CD14-positive monocyte (primary cell): ENCODE measurements at regions not wholly inside any gene's neighbourhood (a gene's known extent, or its start where the extent isn't known, plus 50 kb on each side); places are given as distances from the start of the nearest gene placed in this dataset.

Experiments
- DNase-seq, 3 donors: peaks; one replicate each; pipeline ENCODE4 v3.0.0-alpha.2; 2011 to 2022
- H2AFZ ChIP-seq: 2 replicates; pipeline ENCODE4 v1.6.0; 2012; ENCODE audit warnings: mild to moderate bottlenecking, low read depth, low read length, inconsistent platforms; ENCODE audit not compliant: insufficient read depth, poor library complexity, severe bottlenecking
- H3K27ac ChIP-seq, 2 donors: 1 replicate in 1 of 2; 2 replicates in 1 of 2; pipeline ENCODE4 v1.5.1; 2012 to 2013; ENCODE audit warnings: low read length in 2 of 2, control low read depth in 1 of 2, inconsistent platforms in 1 of 2, low read depth in 1 of 2, mild to moderate bottlenecking in 1 of 2
- H3K27me3 ChIP-seq, 2 donors: one replicate each; pipeline versions ENCODE4 v1.6.0 to v1.6.1; 2011 to 2013; ENCODE audit warnings: low read length in 2 of 2; ENCODE audit not compliant: control insufficient read depth in 2 of 2, insufficient read depth in 2 of 2
- H3K36me3 ChIP-seq, 2 donors: replicated peaks in 1 of 2; 1 replicate in 1 of 2; 2 replicates in 1 of 2; pipeline versions ENCODE4 v1.5.1 to v1.6.1; 2012 to 2013; ENCODE audit warnings: low read length in 2 of 2, control low read depth in 1 of 2, inconsistent platforms in 1 of 2, mild to moderate bottlenecking in 1 of 2; ENCODE audit not compliant: insufficient read depth in 2 of 2, control insufficient read depth in 1 of 2
- H3K4me1 ChIP-seq, 2 donors: 1 replicate in 1 of 2; 2 replicates in 1 of 2; pipeline versions ENCODE4 v1.5.1 to v1.6.1; 2012 to 2013; ENCODE audit warnings: low read length in 2 of 2, control low read depth in 1 of 2, inconsistent platforms in 1 of 2, mild to moderate bottlenecking in 1 of 2, moderate library complexity in 1 of 2; ENCODE audit not compliant: insufficient read depth in 2 of 2, control insufficient read depth in 1 of 2
- H3K4me2 ChIP-seq: replicated peaks from 2 replicates; pipeline ENCODE3; 2012; ENCODE audit warnings: low read length, moderate library complexity, mild to moderate bottlenecking; ENCODE audit not compliant: poor library complexity, severe bottlenecking; ENCODE audit errors: extremely low read depth
- H3K4me3 ChIP-seq, 3 experiments: fragments of 200-600 bp in 1 of 3; sonication (generic) in 1 of 3; replicated peaks in 1 of 3; 1 replicate in 2 of 3; 2 replicates in 1 of 3; pipeline ENCODE4 v1.5.1; 2011 to 2013; ENCODE audit warnings: low read length in 3 of 3, mild to moderate bottlenecking in 3 of 3, control low read depth in 2 of 3, low read depth in 2 of 3, inconsistent platforms in 1 of 3, moderate library complexity in 1 of 3
- H3K79me2 ChIP-seq: 2 replicates; pipeline ENCODE4 v1.6.0; 2012; ENCODE audit warnings: mild to moderate bottlenecking, control low read depth, inconsistent platforms, low read length, moderate library complexity; ENCODE audit not compliant: insufficient read depth
- H3K9ac ChIP-seq: 2 replicates; pipeline ENCODE4 v1.6.0; 2017; ENCODE audit warnings: low read length, mild to moderate bottlenecking; ENCODE audit not compliant: insufficient read depth, poor library complexity, severe bottlenecking
- H3K9me3 ChIP-seq, 2 donors: replicated peaks in 1 of 2; 1 replicate in 1 of 2; 2 replicates in 1 of 2; pipeline versions ENCODE4 v1.5.1 to v1.6.1; 2012 to 2013; ENCODE audit warnings: low read length in 2 of 2, control low read depth in 1 of 2; ENCODE audit not compliant: control insufficient read depth in 1 of 2, insufficient read depth in 1 of 2
- H4K20me1 ChIP-seq: 2 replicates; pipeline ENCODE4 v1.6.0; 2012; ENCODE audit warnings: mild to moderate bottlenecking, low read length, control low read depth, moderate library complexity; ENCODE audit not compliant: insufficient read depth
- H3K27ac Mint-ChIP-seq, 7 donors: one replicate each; pipeline ENCODE4 v1.8.0; 2020; ENCODE audit warnings: mild to moderate bottlenecking in 7 of 7, mixed read lengths in 7 of 7, moderate library complexity in 6 of 7, inconsistent platforms in 2 of 7
- H3K27me3 Mint-ChIP-seq, 3 donors: one replicate each; pipeline ENCODE4 v1.8.0; 2021 to 2022; ENCODE audit warnings: low read depth in 3 of 3, mild to moderate bottlenecking in 3 of 3, mixed read lengths in 3 of 3, moderate library complexity in 3 of 3, inconsistent platforms in 1 of 3
- H3K36me3 Mint-ChIP-seq, 2 donors: one replicate each; pipeline ENCODE4 v1.8.0; 2020; ENCODE audit warnings: mixed read lengths in 2 of 2, inconsistent platforms in 1 of 2, mild to moderate bottlenecking in 1 of 2
- H3K4me1 Mint-ChIP-seq: one replicate; pipeline ENCODE4 v1.8.0; 2020; ENCODE audit warnings: mild to moderate bottlenecking, mixed read lengths
- H3K4me3 Mint-ChIP-seq, 2 donors: one replicate each; pipeline ENCODE4 v1.8.0; 2020; ENCODE audit warnings: mild to moderate bottlenecking in 2 of 2, mixed read lengths in 2 of 2, moderate library complexity in 1 of 2
- H3K9me3 Mint-ChIP-seq, 7 donors: one replicate each; pipeline ENCODE4 v1.8.0; 2020 to 2022; ENCODE audit warnings: mixed read lengths in 7 of 7, mild to moderate bottlenecking in 6 of 7, moderate library complexity in 6 of 7, inconsistent platforms in 2 of 7
- CTCF ChIP-seq: fragments of 200-600 bp; IDR thresholded peaks from one replicate; pipeline ENCODE4 v1.8.0; 2022; ENCODE audit warnings: antibody characterized with exemption, mild to moderate bottlenecking
- WGBS: methylation state at CpG from one replicate; pipeline ENCODE4 v1.1.5; 2013; ENCODE audit warnings: missing lambda C conversion rate; ENCODE audit not compliant: insufficient coverage; 5-methylcytosine and 5-hydroxymethylcytosine counted together
- intact Hi-C, 2 donors: fragments of 100-400 bp; cut with micrococcal nuclease; formaldehyde crosslinking; loops; one replicate each; pipeline versions ENCODE4 v1.15.0 to v1.15.1; 2023

- Histone ChIP-seq H3K4me1 (no peaks in the 10 kb centered on the region), H3K79me2 (no peaks in the 10 kb centered on the region), H3K9me3 (no peaks in the 10 kb centered on the region), H3K9ac (no peak overlapping the region), H3K27ac (no peak overlapping the region), H4K20me1 (no peaks in the 10 kb centered on the region), H2AFZ (no peak overlapping the region), H3K4me2 (no peak overlapping the region), H3K36me3 (no peaks in the 10 kb centered on the region), H3K4me3 (no peak overlapping the region), H3K27me3 (no peaks in the 10 kb centered on the region)
- Mint-ChIP-seq H3K4me3 (no peak overlapping the region), H3K4me1 (no peaks in the 10 kb centered on the region), H3K27me3 (no peaks in the 10 kb centered on the region), H3K9me3 (peaks cover 0 to 5% (median 0%) of the 10 kb centered on the region in 7 donors), H3K27ac (no peak overlapping the region), H3K36me3 (no peaks in the 10 kb centered on the region)
- 100% methylated on average over 1 of the region's 4 CpGs for WGBS
- TF ChIP-seq CTCF = no peak
- DNase-seq = no peak
- intact Hi-C loops = no loop called here
Observed at GRCh38 chr17:53891726-53892125, 69.0 kb downstream of the KIF2B start.

GRCh38 chr17:53892222-53892621, 69.5 kb downstream of the KIF2B start:
- Histone ChIP-seq H3K79me2 (no peaks in the 10 kb centered on the region), H3K4me1 (no peaks in the 10 kb centered on the region), H3K4me2 (no peak overlapping the region), H3K36me3 (no peaks in the 10 kb centered on the region), H3K9me3 (no peaks in the 10 kb centered on the region), H2AFZ (no peak overlapping the region), H4K20me1 (no peaks in the 10 kb centered on the region), H3K4me3 (no peak overlapping the region), H3K9ac (no peak overlapping the region), H3K27me3 (no peaks in the 10 kb centered on the region), H3K27ac (no peak overlapping the region)
- no peak for DNase-seq
- Mint-ChIP-seq H3K4me1 (no peaks in the 10 kb centered on the region), H3K27ac (no peak overlapping the region), H3K36me3 (no peaks in the 10 kb centered on the region), H3K9me3 (peaks cover 0 to 5% (median 0%) of the 10 kb centered on the region in 7 donors), H3K27me3 (no peaks in the 10 kb centered on the region), H3K4me3 (no peak overlapping the region)
- WGBS = 100% methylated on average over 1 of the region's 3 CpGs
- intact Hi-C loops = no loop called here
- no peak for TF ChIP-seq CTCF
